GM19023 (cell line): ENCODE measurements at regions not wholly inside any gene's neighbourhood (a gene's known extent, or its start where the extent isn't known, plus 50 kb on each side); places are given as distances from the start of the nearest gene placed in this dataset.

Experiments used
- ATAC-seq: cut with Tn5 transposase; IDR thresholded peaks from one replicate; pipeline ENCODE4 v1.9.1; 2021; ENCODE audit warnings: mild to moderate bottlenecking, moderate library complexity; ENCODE audit not compliant: unreplicated experiment

DNA sequence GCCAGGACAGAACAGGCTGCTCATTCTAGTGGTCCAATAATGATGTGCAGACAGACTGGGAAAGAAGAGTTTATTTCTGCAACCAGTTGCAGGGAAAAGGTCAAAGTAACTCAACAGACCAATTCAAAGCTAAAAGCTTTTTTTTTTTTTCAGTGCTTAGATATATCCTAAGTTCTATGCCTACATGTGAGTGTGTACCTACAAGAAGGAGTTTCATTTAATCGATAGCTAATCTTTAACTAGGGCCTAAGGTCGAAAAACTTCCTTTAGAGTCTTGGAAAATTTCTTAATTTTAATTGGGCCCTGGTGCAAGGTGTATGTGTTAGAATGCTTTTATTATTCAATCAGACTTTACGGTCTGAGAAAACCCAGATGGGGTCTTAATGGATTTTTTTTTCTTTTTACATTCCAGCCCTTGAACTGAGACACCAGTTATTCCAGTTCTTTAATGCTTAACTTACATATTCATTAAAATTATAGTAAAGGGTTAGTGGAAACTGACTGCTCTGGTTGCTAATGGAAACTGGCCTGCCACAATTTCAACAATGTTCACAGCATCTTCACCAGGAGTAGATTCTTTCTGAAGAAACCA is 365.3 kb downstream of the MTRR start:
- no peak for ATAC-seq

DNA sequence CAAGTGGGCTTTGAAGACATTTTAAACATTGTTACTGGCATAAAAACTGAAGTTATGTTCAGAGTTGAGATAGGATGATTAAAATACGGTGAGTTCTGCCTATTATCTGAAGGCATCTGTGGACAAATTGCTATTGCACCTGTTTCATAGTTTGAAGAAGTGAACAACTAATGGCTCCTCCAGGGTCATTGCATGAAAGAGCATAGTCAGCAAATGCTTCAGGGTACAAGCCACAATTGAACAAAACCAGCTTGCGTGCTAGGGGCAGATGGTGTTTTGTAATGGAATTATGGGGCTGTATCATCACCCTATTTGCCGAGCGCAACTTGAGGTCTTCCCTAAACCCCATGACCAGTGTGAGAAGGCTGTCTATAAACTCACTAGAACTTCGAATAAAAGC is 369.1 kb downstream of the MTRR start:
- ATAC-seq, result no peak

DNA sequence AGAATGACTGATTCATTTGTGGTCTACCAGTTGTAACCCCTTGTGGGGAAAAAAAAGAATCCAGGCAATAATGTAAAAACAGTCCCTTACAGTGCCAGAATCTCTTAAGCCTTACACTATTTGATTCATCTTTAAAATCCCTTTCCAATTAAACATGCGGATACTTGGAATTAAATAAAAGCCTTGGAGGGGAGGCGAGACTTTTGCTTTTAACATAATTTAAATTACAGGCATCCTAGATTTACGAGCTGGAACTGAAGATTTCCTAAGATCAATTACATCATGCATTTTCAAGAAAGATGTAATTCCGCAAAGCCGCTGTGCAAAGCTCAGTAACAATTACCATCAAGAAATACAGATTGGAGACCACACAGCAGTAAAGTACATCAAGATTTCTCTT is 370.2 kb downstream of the MTRR start:
- no peak for ATAC-seq

- no peak for ATAC-seq
Observed at GRCh38 chr5:8239646-8240045, 370.7 kb downstream of the MTRR start.

DNA sequence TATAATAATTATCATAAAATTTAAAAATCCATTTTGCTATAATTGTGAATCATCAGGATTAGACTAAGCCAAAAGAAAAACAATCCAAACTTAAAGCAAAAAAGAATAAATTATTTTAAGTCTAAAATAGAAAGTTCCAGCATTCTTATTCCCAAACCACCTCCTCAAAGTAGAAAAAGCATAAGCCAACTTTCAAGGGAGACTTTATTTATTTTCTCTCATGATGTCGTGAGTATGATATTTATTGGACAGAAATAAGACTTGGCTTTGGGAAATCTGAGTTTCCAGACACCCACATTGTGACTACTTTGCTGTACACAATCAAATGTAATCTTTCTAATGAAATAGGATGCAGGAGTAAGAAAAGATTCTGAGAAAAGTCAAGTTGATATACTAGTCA is 372.1 kb downstream of the MTRR start:
- ATAC-seq, result no peak

DNA sequence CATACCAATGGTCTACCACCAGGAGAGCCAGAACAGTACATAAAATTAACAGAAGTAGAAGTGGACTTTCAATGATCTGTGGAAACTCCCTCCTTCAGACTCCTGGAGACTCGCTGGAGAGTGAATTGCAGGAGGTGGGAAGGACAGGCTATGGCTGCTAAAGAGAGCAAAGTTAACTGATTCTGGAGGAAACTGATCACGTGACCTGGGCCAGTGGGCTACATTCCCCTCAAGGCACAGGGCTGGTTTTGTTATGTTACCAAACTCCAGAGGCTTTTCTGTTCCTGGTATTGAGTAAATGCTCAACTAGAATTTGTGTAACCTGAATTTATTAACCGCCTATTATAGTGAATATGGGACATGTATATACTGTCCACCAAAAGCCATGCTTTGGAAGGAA is 372.6 kb downstream of the MTRR start:
- no peak for ATAC-seq

- ATAC-seq, result no peak
Observed at GRCh38 chr5:8247049-8247899, 378.3 kb downstream of the MTRR start.

DNA sequence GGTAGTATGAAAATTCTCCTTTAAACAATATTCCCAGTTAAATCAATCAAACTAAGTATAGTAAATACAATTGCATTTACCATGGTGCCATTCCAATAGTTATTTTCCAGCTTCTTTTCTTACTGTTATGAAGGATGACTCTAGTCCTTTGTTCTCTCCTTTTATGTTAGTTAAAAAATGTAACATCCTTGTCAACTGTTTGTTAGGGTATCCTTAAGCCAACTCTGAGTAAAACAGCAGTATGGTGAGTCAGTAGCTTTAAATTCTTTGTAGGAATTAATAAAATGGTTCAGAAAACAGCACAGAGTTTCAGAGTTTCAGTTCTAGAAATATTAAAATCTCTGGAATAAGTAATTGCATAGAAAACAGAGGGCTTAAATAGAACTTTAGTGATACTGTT is 384.4 kb downstream of the MTRR start:
- no peak for ATAC-seq

- no peak for ATAC-seq
Observed at GRCh38 chr5:8254674-8255073, 385.7 kb downstream of the MTRR start.

DNA sequence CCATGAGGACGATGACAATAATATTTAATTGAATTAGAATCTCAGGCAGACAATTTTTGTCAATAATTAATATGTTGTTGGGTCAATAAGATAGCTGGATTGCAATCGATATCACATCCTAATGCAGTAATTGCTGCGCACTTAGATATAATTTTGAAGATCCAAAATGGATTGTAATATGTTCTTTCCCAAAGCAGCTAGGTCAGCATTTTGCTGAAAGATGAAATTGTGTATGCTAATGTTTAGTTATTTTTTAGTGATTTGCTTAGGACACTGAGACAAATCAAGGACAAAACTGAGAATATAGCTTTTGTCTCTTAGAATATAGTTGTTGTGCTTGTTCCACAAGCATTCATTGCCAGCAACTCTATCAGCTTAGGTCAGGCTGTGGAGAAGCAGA is 389.9 kb downstream of the MTRR start:
- no peak for ATAC-seq

GRCh38 chr5:8270246-8270645 is 401.3 kb downstream of the MTRR start:
- ATAC-seq, result no peak

DNA sequence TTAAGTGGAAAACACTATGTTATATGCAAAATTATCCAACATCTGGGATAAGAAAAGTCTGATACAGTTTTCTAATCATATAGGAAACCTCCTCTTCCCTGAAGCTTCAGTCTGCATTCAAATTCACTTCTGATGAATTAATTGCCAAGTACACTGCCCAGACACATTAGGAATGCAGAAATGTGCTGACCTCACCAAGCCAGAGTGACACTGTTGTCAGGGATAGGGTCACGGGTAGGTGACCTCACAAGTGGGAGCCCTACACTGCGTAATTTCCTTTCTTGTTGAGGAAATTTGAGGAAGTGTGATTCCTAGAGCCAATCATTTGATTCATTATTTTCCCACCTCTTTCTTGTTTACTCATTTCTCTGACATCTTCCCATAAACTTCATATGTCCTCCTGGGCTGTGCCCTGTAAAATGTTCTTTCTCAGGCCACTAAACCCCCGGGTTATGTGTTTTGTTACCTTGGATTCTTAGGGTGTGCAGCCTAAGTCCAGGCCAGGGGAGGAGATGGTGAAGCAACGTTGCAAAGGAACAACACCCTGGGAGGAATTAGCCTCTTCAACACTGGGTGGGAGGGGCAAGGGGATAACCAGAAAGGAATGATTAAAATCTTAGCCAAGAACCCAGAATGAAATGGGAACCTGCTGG is 411.9 kb downstream of the MTRR start:
- ATAC-seq, result no peak

DNA sequence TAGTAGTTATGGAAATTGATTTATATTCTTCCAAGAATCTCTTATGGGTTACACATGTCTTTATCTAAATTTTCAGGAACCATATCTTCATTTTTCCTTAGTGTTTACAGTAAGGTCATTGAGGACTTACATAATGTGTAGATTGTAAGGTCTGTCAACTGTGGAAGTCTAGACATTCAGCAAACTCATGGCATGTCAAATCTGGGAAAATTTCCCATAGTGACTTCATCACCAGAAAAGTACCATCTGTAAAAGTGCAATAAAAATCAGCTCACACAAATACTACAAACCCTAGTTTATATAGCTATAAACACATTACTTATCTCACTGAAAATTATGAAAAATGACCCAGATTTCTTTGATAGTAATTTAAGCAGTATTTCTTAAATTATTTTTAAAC is 419.4 kb downstream of the MTRR start:
- no peak for ATAC-seq

DNA sequence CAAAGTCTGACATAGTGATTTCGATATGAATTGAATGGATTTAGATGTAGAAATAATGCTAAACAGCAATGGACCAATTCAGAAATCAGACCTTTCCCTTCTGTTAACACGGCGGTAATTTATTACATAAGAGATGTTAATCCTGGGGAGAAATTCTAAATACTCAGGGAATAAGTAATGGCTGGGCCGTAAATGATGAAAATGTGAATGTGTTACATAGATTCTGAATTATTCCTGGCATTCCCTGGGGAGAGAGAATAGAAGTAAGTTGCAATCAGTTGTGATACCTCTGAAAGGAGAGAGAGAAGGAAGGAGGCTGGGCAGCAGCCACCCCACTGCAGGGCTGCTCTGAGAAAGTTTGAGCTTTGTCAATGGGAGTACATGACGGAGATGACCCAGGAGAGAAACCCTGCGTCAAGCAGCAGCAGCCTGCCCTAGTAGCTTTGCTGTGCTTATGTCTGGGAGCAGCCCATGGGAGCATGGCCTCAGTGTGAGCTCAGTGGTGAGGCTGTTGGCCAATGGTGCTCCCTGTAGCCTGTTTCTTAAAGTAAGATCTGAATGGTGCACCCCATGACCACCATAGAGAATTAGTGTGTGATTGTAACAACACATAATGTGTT is 420.1 kb downstream of the MTRR start:
- ATAC-seq, result no peak

GRCh38 chr5:8289779-8290178 is 420.8 kb downstream of the MTRR start:
- no peak for ATAC-seq

GRCh38 chr5:8290721-8291120 is 421.8 kb downstream of the MTRR start:
- no peak for ATAC-seq

DNA sequence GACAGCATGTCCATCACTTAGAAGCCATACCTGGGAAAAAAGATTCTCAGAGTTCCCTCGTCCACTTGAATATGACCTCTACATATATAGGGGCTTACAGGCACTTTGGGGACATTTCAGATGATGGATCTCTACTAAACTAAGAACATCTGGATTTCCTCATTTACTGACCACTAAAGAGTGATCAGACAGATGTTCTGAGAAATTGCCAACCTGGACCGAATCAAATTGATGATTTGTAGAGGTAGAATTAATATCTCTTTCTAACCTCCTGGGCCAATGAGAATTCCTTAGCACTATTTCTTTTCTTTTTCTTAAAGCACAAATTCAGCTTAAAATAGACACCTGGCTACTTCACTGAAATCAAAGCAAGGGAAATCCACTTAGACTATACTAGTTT is 422.7 kb downstream of the MTRR start:
- ATAC-seq, result no peak

GRCh38 chr5:8295141-8295540 is 426.2 kb downstream of the MTRR start:
- ATAC-seq, result no peak

- ATAC-seq, result no peak
Observed at GRCh38 chr5:8299716-8300115, 430.8 kb downstream of the MTRR start.

DNA sequence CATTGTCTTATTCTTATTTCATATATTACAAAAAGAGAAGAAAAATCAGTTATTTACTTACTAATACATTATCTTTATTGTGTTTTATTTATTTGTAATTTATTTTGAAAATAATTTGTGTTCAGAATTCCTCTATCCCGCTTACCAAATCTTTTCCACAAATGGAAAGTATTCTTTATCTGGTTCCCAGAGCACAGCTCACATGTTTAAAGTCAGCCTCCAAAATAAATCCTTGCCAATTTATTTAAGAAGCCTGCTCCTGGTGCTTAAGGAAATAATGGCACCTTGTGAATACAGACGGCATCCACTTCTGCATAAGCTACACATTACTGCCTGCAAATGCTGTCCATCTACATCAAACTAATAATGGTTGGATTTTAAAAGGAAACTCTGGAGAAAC is 435.4 kb downstream of the MTRR start:
- no peak for ATAC-seq

DNA sequence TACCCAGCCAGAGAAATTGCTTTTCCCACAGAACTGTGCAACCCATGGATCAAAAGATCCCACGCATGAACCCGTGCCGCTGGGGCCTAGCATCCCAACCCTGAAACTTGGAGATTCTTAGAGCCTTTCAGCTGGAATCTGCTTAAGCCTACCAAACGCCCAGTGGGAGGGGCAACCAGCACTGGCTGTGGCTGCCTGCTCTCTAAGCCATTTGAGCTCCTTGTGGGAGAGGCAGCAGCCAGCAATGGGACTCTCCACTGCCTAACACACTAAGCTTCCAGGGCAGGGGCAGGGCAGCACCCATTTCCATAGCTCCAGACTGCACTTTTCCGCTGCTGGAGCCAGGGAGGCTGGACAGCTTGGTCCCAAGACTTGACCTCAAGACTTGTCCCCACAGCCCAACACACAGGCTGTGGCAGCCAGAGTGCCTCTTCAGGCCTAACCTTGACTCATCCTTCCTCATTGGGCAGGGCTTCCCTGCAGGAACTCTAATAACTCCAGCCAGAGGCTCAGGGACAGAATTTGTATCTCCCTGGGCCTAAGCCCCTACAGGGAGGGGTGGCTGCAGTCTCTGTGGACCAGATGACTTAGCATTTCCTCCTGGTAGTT is 437.4 kb downstream of the MTRR start:
- no peak for ATAC-seq
